H1 (cell line): ENCODE measurements at regions not wholly inside any gene's neighbourhood (a gene's known extent, or its start where the extent isn't known, plus 50 kb on each side); places are given as distances from the start of the nearest gene placed in this dataset.

Source experiments
- CTCF ChIA-PET: fragments of 300-600 bp; sonication (Branson Sonifier 250); formaldehyde crosslinking; loops from one replicate; lab custom pipeline; 2021; ENCODE audit not compliant: partially characterized antibody; lab: Charles Lee
- POLR2A ChIA-PET: fragments of 300-600 bp; sonication (Branson Sonifier 250); formaldehyde crosslinking; loops from one replicate; lab custom pipeline; 2021; ENCODE audit warnings: inconsistent platforms; ENCODE audit not compliant: partially characterized antibody; lab: Charles Lee
- DNase-seq, 2 experiments: peaks; one replicate each; pipeline versions ENCODE4 v3.0.0 to v3.0.0-alpha.2; 2010 to 2022; ENCODE audit warnings: low spot score in 2 of 2, low read depth in 1 of 2, mixed read lengths in 1 of 2
- FAIRE-seq: peaks from 2 replicates; lab custom pipeline; 2011; peaks lifted over from hg19 to GRCh38; lab: Jason Lieb, UNC
- H2AFZ ChIP-seq: 2 replicates; pipeline ENCODE4 v1.8.1; 2012; ENCODE audit warnings: low read length, inconsistent platforms
- H2AK5ac ChIP-seq: 2 replicates; pipeline ENCODE4 v1.6.1; 2013; ENCODE audit warnings: low read depth, low read length
- H2BK120ac ChIP-seq: replicated peaks from 2 replicates; pipeline ENCODE3; 2013; ENCODE audit warnings: low read depth, low read length, inconsistent platforms
- H2BK12ac ChIP-seq: 2 replicates; pipeline ENCODE4 v1.6.1; 2013; ENCODE audit warnings: low read depth, low read length
- H2BK15ac ChIP-seq: 2 replicates; pipeline ENCODE4 v1.6.1; 2013; ENCODE audit warnings: low read length
- H2BK20ac ChIP-seq: 2 replicates; pipeline ENCODE4 v1.6.1; 2013; ENCODE audit warnings: low read length
- H2BK5ac ChIP-seq: 2 replicates; pipeline ENCODE4 v1.6.1; 2013; ENCODE audit warnings: low read depth, low read length
- H3K14ac ChIP-seq: 2 replicates; pipeline ENCODE4 v1.6.1; 2013; ENCODE audit warnings: inconsistent platforms; ENCODE audit not compliant: insufficient read length
- H3K18ac ChIP-seq: 2 replicates; pipeline ENCODE4 v1.6.1; 2013; ENCODE audit warnings: low read length; ENCODE audit errors: extremely low read depth
- H3K23ac ChIP-seq: 2 replicates; pipeline ENCODE4 v1.6.1; 2013; ENCODE audit warnings: inconsistent platforms; ENCODE audit not compliant: insufficient read length
- H3K23me2 ChIP-seq: 2 replicates; pipeline ENCODE4 v1.6.1; 2013; ENCODE audit warnings: low read depth, low read length
- H3K27ac ChIP-seq: 2 replicates; pipeline ENCODE4 v1.6.1; 2011; ENCODE audit warnings: low read depth, low read length, inconsistent platforms
- H3K27me3 ChIP-seq, 4 experiments: replicated peaks in 1 of 4; 1 replicate in 1 of 4; 2 replicates in 3 of 4; pipeline versions ENCODE4 v1.6.1 to v1.8.1; 2011 to 2013; ENCODE audit warnings: low read length in 3 of 4, mild to moderate bottlenecking in 3 of 4, inconsistent platforms in 2 of 4, mixed read lengths in 2 of 4, moderate library complexity in 1 of 4; ENCODE audit not compliant: control insufficient read depth in 3 of 4, insufficient read depth in 3 of 4; ENCODE audit errors: extremely low read depth in 1 of 4
- H3K36me3 ChIP-seq, 4 experiments: 2 replicates each; pipeline versions ENCODE4 v1.6.1 to v1.8.1; 2011 to 2013; ENCODE audit warnings: mild to moderate bottlenecking in 4 of 4, low read length in 3 of 4, moderate library complexity in 2 of 4, control low read depth in 1 of 4, inconsistent platforms in 1 of 4; ENCODE audit not compliant: insufficient read depth in 4 of 4, control insufficient read depth in 2 of 4
- H3K4ac ChIP-seq: replicated peaks from 2 replicates; pipeline ENCODE3; 2013; ENCODE audit warnings: low read length, low read depth, mixed read lengths, inconsistent platforms; ENCODE audit not compliant: insufficient read length
- H3K4me1 ChIP-seq, 4 experiments: replicated peaks in 1 of 4; 1 replicate in 1 of 4; 2 replicates in 3 of 4; pipeline versions ENCODE4 v1.6.1 to v1.8.1; 2011 to 2013; ENCODE audit warnings: low read length in 3 of 4, inconsistent platforms in 2 of 4, mixed read lengths in 1 of 4; ENCODE audit not compliant: insufficient read depth in 4 of 4, control insufficient read depth in 3 of 4
- H3K4me2 ChIP-seq, 2 experiments: 2 replicates each; pipeline versions ENCODE4 v1.6.1 to v1.8.1; 2011 to 2013; ENCODE audit warnings: low read depth in 2 of 2, low read length in 2 of 2, control low read depth in 1 of 2, inconsistent platforms in 1 of 2, mild to moderate bottlenecking in 1 of 2; ENCODE audit not compliant: insufficient read depth in 1 of 2
- H3K4me3 ChIP-seq, 4 experiments: fragments of 200-600, 300-600 bp in 1 of 4; sonication (generic), shearing (Covaris generic), sonication (Bioruptor Twin) in 1 of 4; 2 replicates each; pipeline versions ENCODE4 v1.5.1 to v1.8.1; 2011 to 2016; ENCODE audit warnings: low read length in 4 of 4, low read depth in 3 of 4, control low read depth in 2 of 4, inconsistent platforms in 2 of 4, mild to moderate bottlenecking in 2 of 4, mixed read lengths in 1 of 4, moderate library complexity in 1 of 4; ENCODE audit not compliant: insufficient read depth in 2 of 4; ENCODE audit errors: extremely low read depth in 1 of 4
- H3K56ac ChIP-seq: replicated peaks from 2 replicates; pipeline ENCODE3; 2013; ENCODE audit warnings: low read depth, mild to moderate bottlenecking, mixed read lengths, low read length, inconsistent platforms; ENCODE audit not compliant: insufficient read length
- H3K79me1 ChIP-seq: 2 replicates; pipeline ENCODE4 v1.6.1; 2013; ENCODE audit warnings: low read depth, low read length, control low read depth
- H3K79me2 ChIP-seq, 2 experiments: 2 replicates each; pipeline versions ENCODE4 v1.6.1 to v1.8.1; 2012 to 2013; ENCODE audit warnings: low read length in 2 of 2, mild to moderate bottlenecking in 2 of 2, inconsistent platforms in 1 of 2; ENCODE audit not compliant: insufficient read depth in 2 of 2, control insufficient read depth in 1 of 2
- H3K9ac ChIP-seq, 4 experiments: replicated peaks in 1 of 4; 1 replicate in 1 of 4; 2 replicates in 3 of 4; pipeline versions ENCODE4 v1.6.1 to v1.8.1; 2011 to 2013; ENCODE audit warnings: low read depth in 3 of 4, low read length in 3 of 4, control low read depth in 2 of 4, mild to moderate bottlenecking in 2 of 4, moderate library complexity in 2 of 4, inconsistent platforms in 1 of 4; ENCODE audit errors: extremely low read depth in 1 of 4
- H3K9me3 ChIP-seq, 2 experiments: 2 replicates each; pipeline versions ENCODE4 v1.6.1 to v1.8.1; 2012 to 2013; ENCODE audit warnings: mild to moderate bottlenecking in 2 of 2, moderate library complexity in 2 of 2, control low read depth in 1 of 2, inconsistent platforms in 1 of 2, low read depth in 1 of 2, low read length in 1 of 2, mixed read lengths in 1 of 2; ENCODE audit not compliant: insufficient read depth in 2 of 2
- H4K20me1 ChIP-seq, 2 experiments: replicated peaks in 1 of 2; 2 replicates each; pipeline versions ENCODE3 to v1.8.1; 2011 to 2013; ENCODE audit warnings: inconsistent platforms in 2 of 2, low read length in 2 of 2, mild to moderate bottlenecking in 1 of 2; ENCODE audit not compliant: insufficient read depth in 2 of 2, control insufficient read depth in 1 of 2
- H4K5ac ChIP-seq: 2 replicates; pipeline ENCODE4 v1.6.1; 2013; ENCODE audit warnings: low read length, low read depth, mixed read lengths, inconsistent platforms; ENCODE audit not compliant: insufficient read length
- H4K8ac ChIP-seq: 2 replicates; pipeline ENCODE4 v1.8.0; 2013; ENCODE audit warnings: mild to moderate bottlenecking, moderate library complexity, low read length, inconsistent platforms; ENCODE audit not compliant: insufficient read depth; ENCODE audit errors: extremely low read depth
- H4K91ac ChIP-seq: replicated peaks from 2 replicates; pipeline ENCODE3; 2013; ENCODE audit warnings: low read length, mixed read lengths, inconsistent platforms; ENCODE audit not compliant: insufficient read length
- BCL11A ChIP-seq, 2 experiments: IDR thresholded peaks; one replicate each; pipeline ENCODE4 v1.6.1; 2011; ENCODE audit warnings: low read depth in 2 of 2, low read length in 2 of 2, mild to moderate bottlenecking in 2 of 2
- CREB1 ChIP-seq: IDR thresholded peaks from 2 replicates; pipeline ENCODE4 v1.6.1; 2012; ENCODE audit warnings: inconsistent platforms
- EP300 ChIP-seq, 2 experiments: IDR thresholded peaks; 1 replicate in 1 of 2; 2 replicates in 1 of 2; pipeline ENCODE4 v1.6.1; 2011 to 2012; ENCODE audit warnings: low read depth in 2 of 2, low read length in 2 of 2, mild to moderate bottlenecking in 2 of 2, borderline replicate concordance in 1 of 2, inconsistent platforms in 1 of 2, moderate library complexity in 1 of 2
- JUN ChIP-seq: IDR thresholded peaks from 2 replicates; pipeline ENCODE4 v1.6.1; 2011; ENCODE audit warnings: low read depth, mild to moderate bottlenecking, improper control_type of control experiment, low read length
- POLR2AphosphoS5 ChIP-seq: IDR thresholded peaks from 2 replicates; pipeline ENCODE4 v1.6.1; 2011; ENCODE audit warnings: low read depth, low read length
- RAD21 ChIP-seq, 2 experiments: IDR thresholded peaks in 1 of 2; conservative IDR thresholded peaks in 1 of 2; 2 replicates each; pipeline ENCODE4 v1.6.1; 2011; ENCODE audit warnings: low read depth in 2 of 2, low read length in 2 of 2, improper control_type of control experiment in 1 of 2, inconsistent platforms in 1 of 2, mild to moderate bottlenecking in 1 of 2, moderate library complexity in 1 of 2
- RNF2 ChIP-seq: fragments of 200-900, 300-1000 bp; sonication (generic); IDR thresholded peaks from 2 replicates; pipeline ENCODE4 v1.7.1; 2016; ENCODE audit warnings: borderline replicate concordance, low read depth, mild to moderate bottlenecking, antibody characterized with exemption, low read length; ENCODE audit not compliant: poor library complexity, severe bottlenecking; ENCODE audit errors: missing control alignments
- SP1 ChIP-seq: IDR thresholded peaks from 2 replicates; pipeline ENCODE4 v1.6.1; 2011; ENCODE audit warnings: low read depth, low read length
- TAF7 ChIP-seq: optimal IDR thresholded peaks from 2 replicates; pipeline ENCODE3; 2011; ENCODE audit warnings: low read depth, mild to moderate bottlenecking, inconsistent platforms, low read length, moderate library complexity, borderline replicate concordance
- TBP ChIP-seq: IDR thresholded peaks from 2 replicates; pipeline ENCODE4 v1.6.1; 2011; ENCODE audit warnings: low read depth, low read length, improper control_type of control experiment
- TCF12 ChIP-seq: IDR thresholded peaks from 2 replicates; pipeline ENCODE4 v1.6.1; 2011; ENCODE audit warnings: low read depth, mild to moderate bottlenecking, low read length
- YY1 ChIP-seq: IDR thresholded peaks from 2 replicates; pipeline ENCODE4 v1.6.1; 2011; ENCODE audit warnings: low read depth, mild to moderate bottlenecking, low read length
- WGBS, 2 experiments: shearing (Covaris generic) in 1 of 2; methylation state at CpG; one replicate each; pipeline versions ENCODE4 v1.1.6 to v1.1.7; 2013 to 2015; ENCODE audit warnings: low lambda C conversion rate in 2 of 2, mixed read lengths in 2 of 2, inconsistent platforms in 1 of 2, low coverage in 1 of 2, missing lambda C conversion rate in 1 of 2; ENCODE audit not compliant: insufficient replicate concordance in 2 of 2, insufficient coverage in 1 of 2, insufficient read length in 1 of 2; ENCODE audit errors: extremely low coverage in 1 of 2, missing lambda C conversion rate in 1 of 2; 5-methylcytosine and 5-hydroxymethylcytosine counted together
- TF ChIP-seq, protein P1 (sequence below): IDR thresholded peaks from 2 replicates; pipeline ENCODE4 v1.6.1; 2012; ENCODE audit warnings: low read length, inconsistent platforms

DNA sequence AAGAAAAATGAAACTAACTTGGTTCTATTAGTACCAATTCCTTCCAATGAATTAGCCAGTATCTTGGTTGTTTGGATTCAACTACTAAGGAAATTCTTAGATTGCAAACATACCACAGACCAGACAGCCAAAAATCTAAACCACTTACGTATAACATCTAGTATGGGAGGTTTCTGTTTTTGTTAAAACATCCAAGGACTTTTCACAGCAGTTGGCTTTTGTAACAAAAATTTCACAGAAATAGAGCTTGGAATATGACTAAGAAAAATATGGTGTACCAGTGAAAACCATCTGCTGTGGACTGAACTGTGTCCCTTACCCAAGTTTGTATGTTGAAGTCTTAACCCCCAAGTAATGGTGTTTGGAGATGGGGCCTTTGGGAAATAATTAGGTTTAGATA lies 199.2 kb downstream of the OTOL1 start:
- H3K27ac ChIP-seq, result no peak overlapping the region
- no peak for DNase-seq
- TF ChIP-seq TCF12, result no peak
- TF ChIP-seq, protein P1, sequence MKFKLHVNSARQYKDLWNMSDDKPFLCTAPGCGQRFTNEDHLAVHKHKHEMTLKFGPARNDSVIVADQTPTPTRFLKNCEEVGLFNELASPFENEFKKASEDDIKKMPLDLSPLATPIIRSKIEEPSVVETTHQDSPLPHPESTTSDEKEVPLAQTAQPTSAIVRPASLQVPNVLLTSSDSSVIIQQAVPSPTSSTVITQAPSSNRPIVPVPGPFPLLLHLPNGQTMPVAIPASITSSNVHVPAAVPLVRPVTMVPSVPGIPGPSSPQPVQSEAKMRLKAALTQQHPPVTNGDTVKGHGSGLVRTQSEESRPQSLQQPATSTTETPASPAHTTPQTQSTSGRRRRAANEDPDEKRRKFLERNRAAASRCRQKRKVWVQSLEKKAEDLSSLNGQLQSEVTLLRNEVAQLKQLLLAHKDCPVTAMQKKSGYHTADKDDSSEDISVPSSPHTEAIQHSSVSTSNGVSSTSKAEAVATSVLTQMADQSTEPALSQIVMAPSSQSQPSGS, result no peak
- no peak for TF ChIP-seq CREB1
- TF ChIP-seq SP1, result no peak
- TF ChIP-seq POLR2AphosphoS5, result no peak
- no peak for TF ChIP-seq TBP
- no peak for TF ChIP-seq RAD21 (IDR thresholded peaks at IDR 0.05 in 1 of 2, conservative IDR thresholded peaks at IDR 0.05 in 1 of 2; ENCODE audit: low read depth in 2 of 2, low read length in 2 of 2)
- no peak for TF ChIP-seq RNF2
- TF ChIP-seq JUN, result no peak
- no peak for TF ChIP-seq BCL11A (IDR thresholded peaks at IDR 0.05; ENCODE audit: low read depth in 2 of 2, low read length in 2 of 2)
- no peak for TF ChIP-seq TAF7
- no peak for TF ChIP-seq EP300 (IDR thresholded peaks at IDR 0.05; ENCODE audit: borderline replicate concordance in 1 of 2, low read depth in 2 of 2, low read length in 2 of 2)
- no peak for TF ChIP-seq YY1

More for the DNA sequence above, 199.2 kb downstream of the OTOL1 start:
- Histone ChIP-seq H3K4me1 (no peaks in the 10 kb centered on the region; a peak in 1 of 7 replicates), H3K9me3 (no peaks in the 10 kb centered on the region), H3K9ac (no peak overlapping the region), H4K5ac (no peak overlapping the region), H3K27me3 (no peaks in the 10 kb centered on the region), H2BK5ac (no peak overlapping the region), H3K56ac (no peak overlapping the region), H3K4ac (no peak overlapping the region), H3K79me1 (no peaks in the 10 kb centered on the region), H3K36me3 (no peaks in the 10 kb centered on the region), H4K8ac (no peak overlapping the region), H2BK15ac (no peak overlapping the region), H3K23me2 (no peaks in the 10 kb centered on the region; the same call in 1 of the 2 replicates), H4K20me1 (no peaks in the 10 kb centered on the region), H2AFZ (0 out of 2 replicates have a peak overlapping the region, but pooled peaks have one; percentile 4), H3K4me3 (no peak overlapping the region), H3K4me2 (no peak overlapping the region), H2AK5ac (no peak overlapping the region), H2BK120ac (no peak overlapping the region), H3K23ac (no peak overlapping the region), H3K79me2 (no peaks in the 10 kb centered on the region), H2BK12ac (no peak overlapping the region), H2BK20ac (no peak overlapping the region), H4K91ac (no peak overlapping the region), H3K14ac (no peak overlapping the region), H3K18ac (no peak overlapping the region)
- CTCF ChIA-PET, result no interaction called here
- WGBS, 2 experiments, result 87% methylated on average over 1 of the region's 1 CpG; no CpG with 5 or more reads in 1 of the 2 experiments
- FAIRE-seq, result no peak
- POLR2A ChIA-PET, result no interaction called here
